HEK293T (cell line): ENCODE measurements at regions not wholly inside any gene's neighbourhood (a gene's known extent, or its start where the extent isn't known, plus 50 kb on each side); places are given as distances from the start of the nearest gene placed in this dataset.

Experiments used
- ARNT ChIP-seq: fragments of 450-650 bp; IDR thresholded peaks from 2 replicates; pipeline ENCODE4 v1.6.1; 2017; ENCODE audit warnings: mild to moderate bottlenecking
- ELF4 ChIP-seq: fragments of 450-650 bp; IDR thresholded peaks from 2 replicates; pipeline ENCODE4 v1.6.1; 2017; ENCODE audit warnings: antibody characterized with exemption
- FOXA1 ChIP-seq: fragments of 450-650 bp; IDR thresholded peaks from 2 replicates; pipeline ENCODE4 v1.6.1; 2016; ENCODE audit warnings: mild to moderate bottlenecking
- FOXM1 ChIP-seq: fragments of 450-650 bp; IDR thresholded peaks from 2 replicates; pipeline ENCODE4 v1.6.1; 2017; ENCODE audit warnings: mild to moderate bottlenecking, borderline replicate concordance
- HDGF ChIP-seq: fragments of 450-650 bp; IDR thresholded peaks from 2 replicates; pipeline ENCODE4 v1.6.1; 2017; ENCODE audit warnings: antibody characterized with exemption, borderline replicate concordance
- NFRKB ChIP-seq: fragments of 450-650 bp; IDR thresholded peaks from 2 replicates; pipeline ENCODE4 v1.6.1; 2016; ENCODE audit warnings: mild to moderate bottlenecking, moderate library complexity
- SP1 ChIP-seq: fragments of 450-650 bp; IDR thresholded peaks from 2 replicates; pipeline ENCODE4 v1.6.1; 2017
- SUZ12 ChIP-seq: fragments of 450-650 bp; IDR thresholded peaks from 2 replicates; pipeline ENCODE4 v1.6.1; 2016; ENCODE audit warnings: mild to moderate bottlenecking
- TARDBP ChIP-seq: fragments of 450-650 bp; IDR thresholded peaks from 2 replicates; pipeline ENCODE4 v1.6.1; 2016
- ZNF384 ChIP-seq: fragments of 450-650 bp; IDR thresholded peaks from 2 replicates; pipeline ENCODE4 v1.6.1; 2016

- no peak for TF ChIP-seq ARNT
- no peak for TF ChIP-seq FOXM1
- no peak for TF ChIP-seq SUZ12
- TF ChIP-seq ZNF384, result no peak
- no peak for TF ChIP-seq SP1
- no peak for TF ChIP-seq TARDBP
- no peak for TF ChIP-seq FOXA1
- no peak for TF ChIP-seq HDGF
- no peak for TF ChIP-seq NFRKB
- no peak for TF ChIP-seq ELF4
These were observed 388.1 kb upstream of the SLC14A2 start for GRCh38 chr18:45227001-45227742.
